ENCODE measurements at regions not wholly inside any gene's neighbourhood (a gene's known extent, or its start where the extent isn't known, plus 50 kb on each side); places are given as distances from the start of the nearest gene placed in this dataset.

DNA sequence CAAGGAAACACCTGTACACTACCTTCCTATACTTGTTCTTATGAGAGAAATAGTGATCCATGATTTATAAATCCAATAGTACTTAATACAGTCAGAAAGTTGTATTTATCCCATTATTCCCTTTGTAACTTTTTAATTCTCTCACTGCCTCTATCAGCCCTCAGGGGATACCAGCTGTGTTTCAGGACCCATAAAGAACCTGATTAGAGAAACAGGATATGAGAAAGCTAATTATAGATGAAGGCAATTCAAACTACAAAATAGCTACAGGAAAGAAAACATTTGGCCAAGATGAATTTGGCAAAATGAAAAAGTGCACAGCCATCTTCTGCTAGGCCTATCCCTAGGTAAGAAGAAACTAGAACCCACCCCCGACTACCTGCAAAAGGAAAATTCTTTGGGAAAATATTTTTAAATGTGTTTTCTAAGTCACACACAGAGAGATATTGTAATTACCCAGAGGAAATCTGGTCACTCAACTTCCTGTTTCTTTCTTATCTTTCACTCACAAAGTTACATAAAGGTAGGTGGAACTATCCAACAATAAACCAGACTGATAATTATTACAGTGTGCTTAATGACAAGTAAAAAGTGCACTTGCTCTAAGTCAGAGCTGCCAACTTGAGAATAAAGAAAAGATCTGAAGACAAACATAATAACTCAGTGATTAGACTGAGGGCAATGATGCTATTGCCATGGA is 836.5 kb upstream of the HTR2C start:
- TF ChIP-seq, protein P1, sequence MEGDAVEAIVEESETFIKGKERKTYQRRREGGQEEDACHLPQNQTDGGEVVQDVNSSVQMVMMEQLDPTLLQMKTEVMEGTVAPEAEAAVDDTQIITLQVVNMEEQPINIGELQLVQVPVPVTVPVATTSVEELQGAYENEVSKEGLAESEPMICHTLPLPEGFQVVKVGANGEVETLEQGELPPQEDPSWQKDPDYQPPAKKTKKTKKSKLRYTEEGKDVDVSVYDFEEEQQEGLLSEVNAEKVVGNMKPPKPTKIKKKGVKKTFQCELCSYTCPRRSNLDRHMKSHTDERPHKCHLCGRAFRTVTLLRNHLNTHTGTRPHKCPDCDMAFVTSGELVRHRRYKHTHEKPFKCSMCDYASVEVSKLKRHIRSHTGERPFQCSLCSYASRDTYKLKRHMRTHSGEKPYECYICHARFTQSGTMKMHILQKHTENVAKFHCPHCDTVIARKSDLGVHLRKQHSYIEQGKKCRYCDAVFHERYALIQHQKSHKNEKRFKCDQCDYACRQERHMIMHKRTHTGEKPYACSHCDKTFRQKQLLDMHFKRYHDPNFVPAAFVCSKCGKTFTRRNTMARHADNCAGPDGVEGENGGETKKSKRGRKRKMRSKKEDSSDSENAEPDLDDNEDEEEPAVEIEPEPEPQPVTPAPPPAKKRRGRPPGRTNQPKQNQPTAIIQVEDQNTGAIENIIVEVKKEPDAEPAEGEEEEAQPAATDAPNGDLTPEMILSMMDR (IDR thresholded peaks at IDR 0.05; ENCODE audit: insufficient read depth, low read depth, low read length) = no peak
- H3K4me3 ChIP-seq (ENCODE audit: low read depth, low read length) = no peak overlapping the region
- no peak for DNase-seq (ENCODE audit: low read depth)

DNA sequence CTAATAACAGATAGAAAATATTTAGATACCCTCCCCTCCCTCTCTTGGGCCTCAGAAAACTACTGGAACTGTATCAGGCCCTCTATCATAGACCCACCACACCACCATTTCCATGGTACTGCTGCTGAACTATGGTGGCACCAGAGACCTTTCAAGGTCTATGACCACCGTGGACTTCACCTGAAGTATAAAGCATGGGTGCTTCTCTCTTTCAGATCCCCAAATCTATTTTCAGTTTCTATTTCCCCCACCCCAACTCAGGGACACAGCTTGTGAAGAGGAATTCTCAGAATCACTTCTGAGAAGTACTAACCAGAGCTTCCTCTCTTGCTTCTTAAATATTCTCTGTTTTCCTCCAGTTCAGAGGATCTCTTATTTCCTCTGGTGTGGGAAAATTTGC is 840.8 kb upstream of the HTR2C start:
- H3K4me3 ChIP-seq (ENCODE audit: low read depth, low read length) = no peak overlapping the region
- DNase-seq (ENCODE audit: low read depth) = no peak
- TF ChIP-seq, protein P1 (IDR thresholded peaks at IDR 0.05; ENCODE audit: insufficient read depth, low read depth, low read length) = no peak

DNA sequence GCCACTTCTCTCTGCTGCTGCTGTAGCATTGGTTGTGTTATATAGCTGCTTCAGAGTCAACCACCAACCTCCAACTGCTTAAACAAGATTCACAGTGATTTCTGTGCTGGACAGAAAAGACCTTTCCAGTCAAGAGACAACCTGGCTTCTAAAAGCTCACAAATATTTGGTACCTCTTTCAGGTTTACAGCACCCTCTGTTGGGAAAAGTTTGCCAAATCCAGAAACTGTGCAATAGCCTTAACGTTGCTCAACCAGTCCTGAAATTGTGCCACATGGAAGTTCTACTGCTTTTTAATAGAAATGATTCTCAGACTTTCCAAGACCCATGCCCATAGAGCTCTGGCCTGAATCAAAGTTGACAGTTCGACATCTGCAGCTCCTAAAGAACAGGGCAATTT is 842.1 kb upstream of the HTR2C start:
- peak; percentile 45 for DNase-seq (ENCODE audit: low read depth)
- TF ChIP-seq, protein P1 (IDR thresholded peaks at IDR 0.05; ENCODE audit: insufficient read depth, low read depth, low read length) = peak; percentile 45
- no peak overlapping the region for H3K4me3 ChIP-seq (ENCODE audit: low read depth, low read length)

DNA sequence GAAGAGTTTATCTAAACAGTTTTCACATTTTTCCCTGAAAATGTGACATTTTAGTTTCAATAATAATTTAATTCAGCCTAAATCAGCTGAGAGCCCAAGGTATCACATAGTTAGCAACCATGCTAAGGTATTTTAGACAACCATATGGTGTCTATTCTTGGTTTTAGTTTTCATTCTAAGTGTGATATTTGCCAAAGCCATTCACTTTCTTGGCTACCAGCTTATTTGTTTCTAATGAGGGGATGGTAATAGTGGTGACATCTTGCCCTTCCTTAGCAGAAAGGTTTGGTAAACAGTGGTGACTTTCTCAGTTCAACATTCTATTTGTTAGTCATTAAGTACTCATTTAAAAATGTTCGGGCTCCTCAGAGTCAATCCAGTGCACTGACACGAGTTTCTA is 854.9 kb upstream of the HTR2C start:
- DNase-seq (ENCODE audit: low read depth) = no peak
- TF ChIP-seq, protein P1 (IDR thresholded peaks at IDR 0.05; ENCODE audit: insufficient read depth, low read depth, low read length) = no peak
- no peak overlapping the region for H3K4me3 ChIP-seq (ENCODE audit: low read depth, low read length)

DNA sequence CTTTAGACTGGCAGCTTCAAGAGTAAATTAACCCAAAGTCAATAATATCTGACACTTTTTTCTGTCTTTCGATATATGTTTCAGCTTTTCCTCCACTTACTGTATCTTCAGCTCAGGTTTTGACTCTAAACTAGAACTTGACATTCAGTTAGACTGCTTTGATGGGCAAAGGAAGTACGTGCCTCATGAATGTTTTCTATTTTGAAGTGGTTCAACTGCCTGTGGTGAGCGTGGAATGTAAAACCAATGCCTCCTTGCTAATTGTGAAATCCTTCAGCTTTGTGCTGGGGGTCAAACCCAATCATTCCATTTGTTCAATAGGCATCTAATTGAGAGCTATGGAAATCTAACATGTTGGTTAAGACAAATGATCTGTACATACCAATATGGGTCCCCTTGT is 857.0 kb upstream of the HTR2C start:
- no peak overlapping the region for H3K4me3 ChIP-seq (ENCODE audit: low read depth, low read length)
- TF ChIP-seq, protein P1 (IDR thresholded peaks at IDR 0.05; ENCODE audit: insufficient read depth, low read depth, low read length) = no peak
- peak; percentile 6 for DNase-seq (ENCODE audit: low read depth)

DNA sequence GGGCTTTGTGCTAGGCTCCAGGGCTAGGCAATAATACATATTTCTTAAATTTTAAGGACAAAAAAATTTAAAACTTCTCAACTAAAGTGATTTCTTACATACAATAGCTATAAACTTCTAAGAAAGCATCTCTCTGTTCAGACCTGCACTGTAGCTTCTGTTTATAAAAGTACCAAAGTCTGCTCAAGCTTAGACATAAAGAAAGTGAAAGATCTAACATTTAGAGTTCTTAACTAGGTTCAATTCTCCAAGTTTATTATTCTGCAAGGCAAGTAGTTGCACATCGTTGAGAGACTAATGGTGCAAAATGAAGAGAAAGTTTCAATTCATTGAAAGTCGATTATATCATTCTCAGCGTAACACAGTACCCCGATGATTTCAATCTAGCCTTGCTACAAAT is 857.4 kb upstream of the HTR2C start:
- no peak for DNase-seq (ENCODE audit: low read depth)
- H3K4me3 ChIP-seq (ENCODE audit: low read depth, low read length) = no peak overlapping the region
- TF ChIP-seq, protein P1 (IDR thresholded peaks at IDR 0.05; ENCODE audit: insufficient read depth, low read depth, low read length) = no peak

DNA sequence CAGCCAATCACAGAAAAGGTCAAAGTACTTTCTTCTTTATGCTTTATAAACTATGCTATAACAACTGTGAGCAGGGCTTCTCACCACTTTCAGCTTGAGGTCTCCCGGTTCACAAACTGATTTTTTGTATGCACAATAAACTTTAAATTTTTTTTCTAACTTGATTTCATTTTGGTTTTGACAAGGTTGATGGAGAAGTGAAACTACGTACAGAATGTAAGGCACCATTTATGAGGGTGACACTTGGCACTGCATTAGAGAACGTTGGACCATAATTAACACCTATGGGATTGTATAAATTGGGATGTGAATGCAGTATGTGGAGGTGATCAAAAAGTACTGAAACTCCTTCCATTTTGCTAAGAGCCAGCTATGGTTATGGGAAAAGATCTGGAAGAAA is 857.9 kb upstream of the HTR2C start:
- H3K4me3 ChIP-seq (ENCODE audit: low read depth, low read length) = no peak overlapping the region
- no peak for DNase-seq (ENCODE audit: low read depth)
- TF ChIP-seq, protein P1 (IDR thresholded peaks at IDR 0.05; ENCODE audit: insufficient read depth, low read depth, low read length) = no peak
